ENCODE measurements at regions not wholly inside any gene's neighbourhood (a gene's known extent, or its start where the extent isn't known, plus 50 kb on each side); places are given as distances from the start of the nearest gene placed in this dataset.

DNA sequence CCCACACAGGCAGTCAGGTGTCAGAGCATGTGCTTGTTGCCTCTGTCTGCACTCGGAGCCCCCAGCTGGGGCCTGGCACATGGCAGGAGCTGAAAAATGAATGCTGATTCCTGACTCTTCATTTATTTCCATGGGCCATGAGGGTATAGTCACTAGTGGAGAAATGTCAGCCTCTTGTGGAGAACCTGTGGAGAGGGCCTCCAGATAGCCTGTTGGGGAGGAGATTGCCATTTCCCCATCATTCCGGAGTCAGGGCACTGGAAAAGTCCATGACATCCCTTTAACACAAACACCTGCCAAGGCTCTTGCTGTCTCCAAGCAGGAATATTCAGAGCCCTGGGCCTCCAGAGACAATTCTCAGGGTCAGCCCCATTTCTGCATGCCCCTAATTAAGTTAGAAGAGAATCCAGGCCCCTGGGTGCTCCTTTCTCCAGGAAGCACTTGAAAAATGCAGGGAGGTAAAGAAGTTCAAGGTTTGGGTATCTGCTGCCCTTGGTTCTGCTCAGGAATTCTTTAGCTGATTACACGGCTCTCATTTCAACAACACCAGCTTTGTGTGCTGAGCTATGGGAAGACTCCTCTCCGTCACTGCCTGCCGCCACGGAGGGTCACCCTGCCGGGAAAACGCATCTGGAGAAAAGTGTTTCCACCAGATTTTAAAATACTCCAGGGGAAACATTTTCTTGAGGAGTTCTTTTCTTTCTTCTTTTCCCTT is 311.3 kb downstream of the MYCN start:
- ATAC-seq: no peak

DNA sequence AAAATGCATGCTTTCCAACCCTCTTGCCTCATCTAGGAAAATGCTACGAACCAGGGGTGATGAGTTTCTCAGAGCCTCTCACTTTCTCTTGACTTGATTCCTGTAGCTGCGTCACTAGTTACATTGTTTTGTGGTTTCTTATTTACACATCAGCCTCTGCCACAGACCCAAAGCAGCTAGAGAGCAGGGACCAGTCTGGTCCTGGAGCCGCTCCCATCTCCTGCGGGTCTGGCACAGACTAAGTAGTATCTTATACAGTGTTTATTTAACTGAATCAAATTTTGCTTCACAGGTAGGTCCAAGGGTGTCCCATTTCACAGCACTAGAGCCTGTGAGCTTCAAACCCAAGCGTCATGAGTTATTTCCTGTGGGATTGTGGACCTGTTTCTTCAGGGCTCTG is 310.5 kb downstream of the MYCN start:
- ATAC-seq: no peak

DNA sequence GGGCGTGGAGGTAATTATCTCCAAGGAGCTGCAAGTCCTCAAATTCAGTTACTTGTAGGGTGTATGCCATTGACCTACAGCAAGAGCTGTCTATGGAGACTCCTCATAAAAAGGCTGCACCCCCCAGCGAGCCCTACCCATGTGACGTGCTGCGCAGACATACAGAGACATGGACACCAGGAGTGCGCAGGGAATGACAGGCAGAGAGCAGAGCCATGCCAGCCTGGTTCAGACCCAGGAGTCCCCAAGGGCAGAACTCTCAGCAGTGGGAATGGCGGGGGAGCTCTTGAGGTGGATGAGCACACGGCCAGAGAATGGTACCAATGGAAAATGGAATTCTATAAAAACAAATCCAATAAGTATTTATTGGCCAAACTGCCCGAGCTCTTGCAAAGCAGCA is 310.1 kb downstream of the MYCN start:
- no peak for ATAC-seq

DNA sequence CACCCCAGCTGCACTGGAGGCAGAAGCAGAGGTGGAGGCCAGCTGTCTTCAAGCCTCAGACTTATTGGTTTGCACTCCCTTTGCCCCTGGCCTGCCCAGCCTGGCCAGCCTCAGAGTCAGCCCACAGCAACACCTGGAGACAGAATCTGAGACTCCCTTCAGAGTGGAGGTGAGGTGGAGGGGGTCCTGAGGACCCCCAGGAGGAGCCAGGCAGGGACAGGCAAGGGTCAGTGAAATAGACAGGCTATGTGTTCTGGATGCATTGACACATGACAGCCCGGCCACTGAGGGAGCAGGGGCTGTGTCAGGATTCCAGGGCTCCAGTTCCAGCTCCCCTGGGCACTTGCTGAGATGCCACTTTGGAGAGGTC is 309.7 kb downstream of the MYCN start:
- no peak for ATAC-seq

DNA sequence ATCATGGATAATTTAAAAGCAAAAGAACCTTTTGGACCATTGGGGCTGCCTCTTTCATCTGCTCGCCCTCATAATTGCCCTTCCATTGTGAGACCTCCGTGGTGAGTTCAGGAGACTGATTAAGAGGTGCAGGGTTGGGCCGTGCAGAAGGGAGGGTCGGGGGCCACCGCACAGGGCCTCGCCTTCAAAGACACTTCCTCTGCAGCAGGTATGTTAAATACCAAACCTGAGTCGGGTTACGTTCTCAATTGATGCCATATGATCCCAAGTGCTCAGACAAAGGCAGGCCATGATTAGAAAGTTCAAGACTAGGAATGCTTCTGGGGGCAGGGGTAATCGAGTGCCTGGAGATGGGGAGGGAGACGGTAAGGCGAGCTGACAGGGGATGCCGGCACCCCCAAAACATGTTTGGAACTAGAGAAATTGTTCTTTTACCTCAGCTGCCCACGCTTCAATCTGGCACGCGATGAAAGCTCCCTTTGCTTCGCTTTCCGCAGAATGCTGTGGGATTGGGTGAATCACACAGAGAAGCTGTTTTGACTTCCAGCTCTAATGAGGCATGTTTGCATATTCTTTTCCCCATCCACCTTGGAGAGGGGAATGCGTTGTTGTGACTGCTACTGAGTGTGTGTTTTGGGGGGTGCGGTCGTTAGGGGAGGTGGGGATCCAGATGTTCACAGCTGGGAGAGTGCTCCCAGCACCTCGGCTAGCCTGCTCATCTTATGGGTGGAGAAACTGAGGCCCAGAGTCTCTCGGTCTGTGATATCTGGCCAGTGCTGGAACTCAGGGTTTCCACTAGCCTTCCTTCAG is 309.1 kb downstream of the MYCN start:
- ATAC-seq: no peak

DNA sequence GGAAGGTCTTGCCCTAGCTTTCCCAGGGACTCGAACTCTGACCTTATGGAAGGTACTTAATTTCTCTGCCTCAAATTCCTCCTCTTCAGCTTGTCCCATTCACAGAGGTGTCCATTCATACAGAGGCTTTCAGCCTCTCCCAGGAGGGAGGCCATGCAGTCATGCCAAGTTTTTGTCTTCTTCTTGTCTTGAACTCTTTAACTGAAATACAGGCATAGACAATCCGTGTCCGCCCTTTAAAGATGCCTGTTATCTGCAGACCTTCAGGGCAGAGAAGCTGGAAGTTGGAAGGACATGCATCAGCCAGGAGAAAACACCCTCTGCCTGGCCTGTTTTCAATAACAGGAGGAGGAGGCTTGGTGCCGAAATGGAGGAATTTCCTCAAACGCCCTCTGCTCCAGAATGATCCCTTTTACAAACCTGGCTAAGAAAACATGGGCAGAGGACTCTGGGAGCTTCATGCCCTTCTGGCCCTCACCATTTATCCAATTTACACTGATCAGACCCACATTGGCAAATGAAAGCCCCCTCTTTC is 308.3 kb downstream of the MYCN start:
- ATAC-seq: no peak

DNA sequence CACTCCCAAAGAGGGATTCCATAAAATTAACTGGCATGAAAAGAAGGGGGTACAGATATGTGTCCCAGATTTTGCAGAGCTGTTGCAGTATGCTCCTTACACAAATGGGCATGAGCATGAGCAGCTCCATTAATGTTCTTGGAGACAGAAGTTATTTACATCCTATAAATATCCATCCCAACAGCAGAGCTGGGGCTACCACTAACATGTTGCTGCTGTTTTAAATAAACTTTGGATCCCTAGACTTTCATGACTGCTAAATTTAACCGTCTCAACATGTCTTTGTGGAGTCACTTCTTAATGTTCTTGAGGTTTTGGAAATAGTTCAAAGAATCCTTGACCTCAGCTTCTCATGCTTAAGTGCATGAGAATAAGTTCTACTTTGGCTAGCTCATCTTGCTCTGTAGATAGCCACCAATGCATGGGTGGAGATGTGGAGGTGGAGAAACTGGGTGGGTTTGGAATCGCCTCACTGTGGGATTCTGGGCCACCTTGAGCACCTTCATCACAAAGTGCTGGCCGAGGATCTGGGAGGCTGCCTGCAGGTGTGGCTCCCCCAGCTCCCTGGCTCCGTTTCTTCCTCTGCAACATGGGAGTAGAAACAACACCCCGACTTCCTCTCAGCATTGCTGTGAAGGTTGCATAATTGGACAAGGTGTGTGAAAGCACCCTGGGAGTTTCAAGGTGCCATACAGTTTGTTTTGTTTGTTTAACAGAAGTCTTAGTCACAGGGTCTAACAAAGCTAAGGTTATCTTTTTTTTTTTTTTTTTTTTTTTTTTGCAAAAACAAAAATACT is 307.2 kb downstream of the MYCN start:
- peak; percentile 15 for ATAC-seq

DNA sequence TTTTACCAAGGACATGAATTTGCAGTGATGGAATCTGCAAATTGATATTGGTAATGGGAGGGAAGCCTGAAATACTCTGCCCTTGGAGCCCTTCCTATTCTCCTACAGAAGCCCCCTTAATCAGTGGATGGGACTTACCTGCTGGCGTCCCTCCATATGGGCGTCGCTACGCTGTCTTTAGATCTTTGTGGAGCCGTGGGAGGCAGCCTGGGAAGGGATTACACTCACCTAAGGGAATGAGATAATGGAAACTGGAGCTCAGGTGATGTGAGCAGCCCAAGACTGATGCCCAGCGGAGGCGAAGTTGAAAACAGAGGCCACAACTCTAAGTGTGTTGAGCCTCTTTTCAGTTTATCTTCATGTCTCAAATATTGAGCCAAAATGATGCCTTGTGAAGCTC is 306.6 kb downstream of the MYCN start:
- no peak for ATAC-seq

DNA sequence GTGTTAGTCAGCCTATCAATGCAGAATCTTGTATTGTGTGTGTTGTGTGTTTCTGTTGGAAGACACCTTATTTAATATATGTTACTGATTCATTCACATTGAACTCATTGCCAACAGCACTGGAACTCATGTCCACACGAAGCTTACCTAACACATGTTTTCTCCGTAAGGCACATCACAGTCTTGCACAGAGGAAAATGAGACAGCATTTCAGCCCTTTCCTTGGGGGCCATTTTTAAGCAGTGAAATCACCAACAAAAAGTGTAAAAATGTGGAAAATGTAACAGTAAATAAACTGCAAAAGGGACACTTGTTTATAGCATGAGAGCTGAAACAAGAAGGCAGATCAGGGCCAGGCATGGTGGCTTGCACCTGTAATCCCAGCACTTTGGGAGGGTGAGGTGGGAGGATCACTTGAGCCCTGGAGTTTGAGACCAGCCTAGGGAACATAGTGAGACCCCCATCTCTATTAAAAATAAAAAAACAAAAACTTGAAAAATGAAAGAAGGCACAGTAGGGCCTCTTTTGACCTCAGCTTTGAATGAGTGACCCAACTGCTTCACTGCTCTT is 306.0 kb downstream of the MYCN start:
- no peak for ATAC-seq

DNA sequence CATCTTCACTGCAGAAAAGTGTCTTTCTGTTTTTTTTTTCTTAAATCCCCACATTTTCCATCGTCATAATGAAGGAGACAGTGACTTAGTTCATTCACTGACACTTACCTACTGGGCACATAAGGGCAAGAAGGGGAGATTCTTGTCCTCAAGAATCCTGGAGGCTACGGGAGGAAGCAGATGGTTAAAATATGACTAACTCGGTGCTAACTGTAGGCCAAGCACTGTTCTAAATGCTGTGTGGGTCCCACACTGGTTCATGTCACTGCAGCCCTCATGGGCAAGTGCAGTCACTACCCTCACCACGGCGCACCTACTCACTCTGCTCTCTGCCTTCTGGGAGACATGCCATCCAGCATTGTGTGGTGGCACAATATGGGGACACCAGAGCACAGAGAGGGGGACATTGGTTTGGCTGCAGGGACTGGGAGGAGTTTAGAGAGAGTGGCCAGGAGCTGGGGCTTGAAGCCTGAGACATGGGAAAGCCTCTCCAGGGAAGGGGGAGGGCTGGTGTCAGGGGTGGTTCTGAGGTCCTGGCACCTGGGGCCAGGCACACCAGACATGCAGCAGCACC is 305.2 kb downstream of the MYCN start:
- ATAC-seq: no peak

DNA sequence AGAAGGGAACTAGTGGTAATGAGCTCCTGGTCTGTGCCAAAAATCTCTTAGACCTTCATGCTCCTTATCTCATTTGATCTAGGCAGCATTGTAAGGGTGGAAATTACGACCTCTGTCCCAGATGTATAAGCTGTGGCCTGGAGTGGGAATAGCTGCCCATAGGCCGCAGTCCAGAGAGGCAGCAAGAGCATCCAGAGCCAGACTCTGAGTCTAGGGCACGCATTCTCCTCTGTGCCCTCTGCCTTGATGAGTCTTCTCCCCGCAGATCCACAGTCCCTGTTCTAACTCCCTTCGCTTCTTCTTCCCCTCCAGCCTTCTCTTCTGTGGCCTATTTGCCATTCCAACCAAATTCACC is 304.6 kb downstream of the MYCN start:
- ATAC-seq: no peak

DNA sequence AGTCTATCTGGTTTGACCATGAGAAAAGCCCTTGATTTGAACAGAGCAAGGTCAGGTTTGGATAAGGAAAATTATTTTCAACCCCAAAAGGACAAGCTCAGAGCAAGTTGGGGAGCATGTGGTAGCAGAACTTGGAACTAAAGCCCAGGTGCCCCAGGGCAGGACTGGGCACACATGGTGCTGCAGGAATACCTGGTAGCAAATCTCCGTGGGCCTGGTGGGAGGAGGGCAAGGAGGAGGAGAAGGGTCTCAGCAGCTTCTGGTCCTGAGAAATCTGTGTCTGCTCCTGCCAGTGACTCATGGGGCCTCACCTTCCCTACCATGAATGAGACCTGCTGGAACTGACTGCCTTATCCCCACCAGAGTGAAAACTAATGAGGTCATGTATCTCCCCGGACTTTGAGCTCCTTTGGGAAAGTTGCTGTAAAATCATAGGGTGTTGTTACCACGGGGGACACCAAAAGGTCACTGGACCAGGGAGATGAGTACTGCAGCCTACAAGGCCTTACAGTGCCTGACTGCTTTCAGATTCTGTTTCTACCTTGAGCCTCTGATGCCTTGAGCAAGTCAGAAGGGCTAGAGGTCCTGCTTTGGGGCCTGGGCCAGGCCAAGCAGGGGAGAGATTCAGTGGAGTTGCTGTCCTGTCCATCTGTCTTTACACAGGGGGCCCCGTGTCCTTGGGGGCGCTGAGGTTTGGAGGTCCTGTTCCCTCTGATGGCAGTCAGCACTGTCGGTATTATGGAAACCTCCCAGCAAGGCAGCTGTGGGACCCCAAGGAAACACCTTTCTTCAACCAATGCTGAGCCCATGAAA is 304.0 kb downstream of the MYCN start:
- ATAC-seq: no peak

DNA sequence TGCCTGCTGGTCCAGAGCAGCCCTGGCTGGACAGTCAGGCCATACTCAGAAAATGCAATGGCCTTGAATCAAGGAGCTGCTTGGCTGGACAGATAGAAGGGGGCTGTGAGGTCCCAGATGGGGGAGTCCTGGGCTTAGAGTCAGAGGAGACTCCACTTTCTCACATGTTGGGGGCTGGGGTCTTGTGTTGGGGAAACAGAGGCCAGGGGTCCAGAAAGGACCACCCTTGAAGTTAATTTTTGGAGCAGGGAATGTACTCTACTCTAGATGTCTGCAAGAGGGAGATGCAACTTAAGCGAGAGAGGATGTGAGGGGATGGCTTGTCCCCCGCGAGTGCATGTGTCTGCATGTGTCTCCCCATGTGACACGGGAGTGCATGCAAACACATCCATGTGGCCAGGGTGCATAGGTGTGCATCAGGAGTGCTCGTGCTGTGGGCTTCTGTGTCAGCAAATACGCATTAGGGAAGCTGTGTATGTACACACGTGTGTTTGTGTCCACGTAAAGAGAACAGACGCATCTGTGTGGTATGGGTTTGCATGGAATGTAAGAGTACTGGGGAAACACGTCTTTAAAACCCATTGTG is 303.2 kb downstream of the MYCN start:
- no peak for ATAC-seq

DNA sequence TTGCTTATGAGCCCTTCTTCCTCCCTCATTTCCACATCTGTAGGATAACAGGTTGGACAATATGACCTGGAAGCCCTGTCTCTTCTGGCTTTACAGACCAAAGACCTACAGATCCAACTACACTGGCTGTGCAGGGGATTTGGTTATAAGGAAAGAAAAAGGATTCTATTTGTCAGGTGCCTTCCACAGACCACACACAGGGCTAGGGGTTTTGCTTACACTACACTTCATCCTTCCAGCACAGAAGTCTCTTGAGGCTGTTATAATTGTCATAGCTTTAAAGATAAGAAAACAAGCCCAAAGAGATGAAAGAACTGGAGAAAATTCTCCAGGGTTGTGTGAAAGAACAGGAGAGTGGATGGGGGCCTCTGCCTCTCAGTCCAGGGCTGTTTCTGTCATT is 302.6 kb downstream of the MYCN start:
- ATAC-seq: no peak

DNA sequence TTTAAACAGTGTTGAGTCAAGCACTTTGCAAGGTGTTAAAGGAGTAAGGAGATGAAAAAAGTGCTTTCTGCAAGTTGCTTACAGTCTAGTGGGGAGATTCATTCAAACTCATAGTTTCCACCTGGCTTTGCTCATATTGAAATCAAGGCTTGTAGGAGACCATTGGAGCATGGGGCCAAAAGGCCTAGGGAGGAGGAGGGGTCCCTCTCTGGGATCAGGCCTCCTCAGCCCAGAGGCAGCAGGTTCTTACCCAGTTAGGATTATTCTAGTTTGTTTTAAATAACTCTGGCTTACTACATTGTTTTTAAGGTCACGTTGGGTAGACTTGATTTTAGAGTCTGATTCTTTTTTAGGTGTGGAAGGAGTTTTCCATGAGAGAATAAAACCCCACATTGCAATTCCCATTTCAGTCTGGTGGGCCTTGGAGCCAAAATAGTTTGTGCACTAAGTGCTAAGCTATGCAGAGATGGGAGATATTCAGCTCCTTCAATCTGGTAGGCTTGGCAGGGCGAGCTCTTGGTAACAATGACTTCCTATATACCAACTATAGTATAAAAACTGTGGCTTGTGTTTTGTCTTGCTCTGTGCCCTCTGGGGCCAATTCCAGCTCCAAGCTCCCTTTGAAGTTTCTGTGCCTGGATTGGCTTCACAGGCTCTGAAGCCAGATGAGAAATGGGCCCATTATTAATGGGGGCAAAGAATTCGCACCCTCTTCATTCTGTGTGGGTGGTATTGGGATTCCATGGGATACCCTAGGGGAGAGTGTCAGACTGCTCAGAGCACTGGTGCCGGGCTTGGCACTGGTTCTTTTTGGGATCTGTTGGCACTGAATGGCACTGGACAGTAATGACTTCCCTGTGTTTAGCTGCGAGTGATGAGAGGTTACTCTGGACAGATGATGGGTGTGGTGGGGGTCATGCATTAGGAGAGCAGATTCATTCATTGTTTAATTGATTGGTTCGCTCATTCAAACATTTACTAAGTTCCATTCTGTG is 301.1 kb downstream of the MYCN start:
- no peak for ATAC-seq

DNA sequence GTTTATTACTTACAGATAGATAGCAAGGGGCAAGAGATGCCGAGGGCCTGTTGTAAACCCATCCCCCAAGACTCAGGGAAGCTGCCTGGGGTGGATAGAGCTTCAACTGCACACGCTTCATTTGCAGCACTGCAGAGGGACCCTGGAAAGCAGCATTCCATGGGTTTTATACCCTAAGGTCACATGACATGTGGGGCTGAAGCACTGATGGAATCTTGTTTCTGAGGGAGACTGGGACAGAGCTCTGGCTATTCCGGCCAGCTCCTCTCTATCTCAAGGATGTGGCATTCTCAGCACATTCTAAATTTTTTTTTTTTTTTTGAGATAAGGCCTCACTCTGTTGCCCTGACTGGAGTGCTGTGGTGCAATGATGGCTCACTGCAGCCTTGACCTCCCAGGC is 300.1 kb downstream of the MYCN start:
- no peak for ATAC-seq

DNA sequence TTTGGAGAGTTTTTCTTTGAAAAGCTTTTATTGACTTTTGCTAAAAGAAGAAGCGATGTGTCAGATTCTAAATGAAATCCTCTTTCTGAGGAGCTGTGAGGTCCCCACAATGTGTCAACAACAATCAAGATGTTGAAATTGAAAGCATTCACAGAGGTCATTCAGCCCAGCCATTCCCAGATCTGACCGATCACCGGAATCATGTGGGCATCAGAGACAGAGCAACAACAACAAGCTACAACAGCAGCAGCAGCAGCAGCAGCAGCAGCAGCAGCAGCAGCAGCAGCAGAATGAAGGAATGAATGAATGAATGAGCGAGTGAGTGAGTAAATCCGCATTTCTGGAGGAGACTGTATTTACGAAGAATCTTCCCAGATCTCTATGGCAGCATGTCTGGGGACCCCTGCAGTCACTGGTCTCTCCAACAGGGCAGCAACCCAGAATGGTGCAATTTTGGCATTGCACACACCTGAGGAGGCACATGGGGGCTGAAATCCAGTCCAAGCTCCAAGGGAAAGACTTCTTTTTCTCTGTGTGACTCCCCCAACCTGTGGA is 299.0 kb downstream of the MYCN start:
- no peak for ATAC-seq

DNA sequence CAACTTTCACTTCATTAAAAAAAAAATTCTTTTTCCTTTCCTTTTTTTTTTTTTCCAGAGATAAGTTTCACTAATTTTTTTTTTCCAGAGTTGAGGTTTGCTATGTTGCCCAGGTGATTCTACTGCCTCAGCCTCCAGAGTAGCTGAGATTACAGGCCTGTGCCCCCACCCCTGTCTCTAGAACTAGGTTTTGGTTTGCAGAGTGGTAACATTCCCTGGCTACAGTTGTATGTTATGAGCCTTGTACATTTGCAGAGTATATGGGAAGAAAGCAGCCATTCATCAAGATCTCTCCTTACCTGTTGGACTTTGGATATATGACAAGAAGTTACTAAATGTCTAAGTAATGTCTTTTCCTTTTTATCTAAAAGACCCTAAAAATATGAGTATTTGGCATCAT is 298.4 kb downstream of the MYCN start:
- ATAC-seq: no peak

DNA sequence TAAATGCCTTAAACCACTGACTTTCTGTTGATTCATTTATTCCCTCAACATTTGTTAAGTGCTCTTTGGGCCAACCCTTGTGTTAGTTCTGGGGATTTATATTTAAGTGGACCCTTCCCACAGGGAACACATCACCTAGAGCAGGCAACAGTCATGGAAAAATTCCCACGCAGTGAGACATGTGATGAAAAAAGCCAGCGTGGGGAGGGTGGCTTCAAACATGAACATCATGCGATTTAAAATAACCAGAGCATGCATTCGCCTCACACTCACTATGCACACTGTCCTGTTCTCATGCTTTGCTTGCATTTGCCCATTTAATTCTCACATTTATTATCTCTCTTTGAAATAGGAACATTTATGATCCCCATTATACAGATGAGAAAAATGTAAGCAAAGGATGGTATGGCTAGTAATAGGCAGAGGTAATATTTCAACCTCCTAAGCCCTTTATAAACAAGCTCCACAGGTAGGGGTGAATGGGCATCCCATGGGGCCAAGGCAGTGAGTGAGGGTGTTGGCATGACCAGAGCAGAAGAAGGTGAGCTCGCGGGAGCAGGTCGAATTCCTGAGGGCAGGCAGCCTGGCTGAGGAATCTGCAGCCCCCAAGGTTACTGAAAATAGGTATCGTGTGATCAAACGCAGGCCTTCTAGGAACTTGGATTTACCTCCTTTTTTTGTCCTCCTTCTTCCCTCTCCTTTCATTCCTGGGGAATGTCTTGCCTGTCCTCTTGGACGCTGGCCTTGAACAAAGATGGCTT is 297.8 kb downstream of the MYCN start:
- ATAC-seq: no peak
